Astrocyte (in vitro differentiated cells and primary cell): ENCODE measurements at regions not wholly inside any gene's neighbourhood (a gene's known extent, or its start where the extent isn't known, plus 50 kb on each side); places are given as distances from the start of the nearest gene placed in this dataset.

Experiments
- DNase-seq: peaks from one replicate; pipeline ENCODE4 v3.0.0-alpha.2; 2010; ENCODE audit warnings: low read depth
- FAIRE-seq: peaks from 2 replicates; lab custom pipeline; 2011; peaks lifted over from hg19 to GRCh38; lab: Jason Lieb, UNC
- H2AFZ ChIP-seq: 2 replicates; pipeline ENCODE4 v1.6.0; 2012; ENCODE audit warnings: low read depth, low read length, inconsistent platforms
- H3K27ac ChIP-seq: 2 replicates; pipeline ENCODE4 v1.5.1; 2011; ENCODE audit warnings: low read depth, low read length, inconsistent platforms
- H3K27me3 ChIP-seq: 2 replicates; pipeline ENCODE4 v1.6.0; 2011; ENCODE audit warnings: low read length, inconsistent platforms; ENCODE audit not compliant: insufficient read depth
- H3K36me3 ChIP-seq: 2 replicates; pipeline ENCODE4 v1.5.1; 2011; ENCODE audit warnings: low read length, inconsistent platforms; ENCODE audit not compliant: insufficient read depth
- H3K4me1 ChIP-seq: 2 replicates; pipeline ENCODE4 v1.5.1; 2011; ENCODE audit warnings: low read length, inconsistent platforms; ENCODE audit not compliant: insufficient read depth
- H3K4me2 ChIP-seq: 2 replicates; pipeline ENCODE4 v1.6.0; 2012; ENCODE audit warnings: low read length, inconsistent platforms
- H3K4me3 ChIP-seq: 2 replicates; pipeline ENCODE4 v1.5.1; 2011; ENCODE audit warnings: low read depth, mild to moderate bottlenecking, low read length, inconsistent platforms; ENCODE audit not compliant: insufficient read depth
- H3K79me2 ChIP-seq: 2 replicates; pipeline ENCODE4 v1.6.0; 2012; ENCODE audit warnings: mild to moderate bottlenecking, low read length, inconsistent platforms; ENCODE audit not compliant: insufficient read depth
- H3K9ac ChIP-seq: 2 replicates; pipeline ENCODE4 v1.6.0; 2012; ENCODE audit warnings: mild to moderate bottlenecking, low read length, inconsistent platforms
- H3K9me3 ChIP-seq: 2 replicates; pipeline ENCODE4 v1.5.1; 2012; ENCODE audit warnings: low read depth, mild to moderate bottlenecking, low read length, inconsistent platforms; ENCODE audit not compliant: insufficient read depth
- H4K20me1 ChIP-seq: 2 replicates; pipeline ENCODE4 v1.6.0; 2012; ENCODE audit warnings: low read length, inconsistent platforms; ENCODE audit not compliant: insufficient read depth
- H3K27ac Mint-ChIP-seq: one replicate; pipeline ENCODE4 v1.8.0; 2021; ENCODE audit warnings: mild to moderate bottlenecking, mixed read lengths; ENCODE audit not compliant: unreplicated experiment
- H3K27me3 Mint-ChIP-seq: one replicate; pipeline ENCODE4 v1.8.0; 2021; ENCODE audit warnings: low read depth, mixed read lengths; ENCODE audit not compliant: unreplicated experiment
- H3K36me3 Mint-ChIP-seq: one replicate; pipeline ENCODE4 v1.8.0; 2021; ENCODE audit warnings: low read depth, mixed read lengths; ENCODE audit not compliant: unreplicated experiment
- H3K4me1 Mint-ChIP-seq: one replicate; pipeline ENCODE4 v1.8.0; 2021; ENCODE audit warnings: low read depth, mixed read lengths; ENCODE audit not compliant: unreplicated experiment
- H3K4me3 Mint-ChIP-seq: one replicate; pipeline ENCODE4 v1.8.0; 2021; ENCODE audit warnings: mild to moderate bottlenecking, moderate library complexity, mixed read lengths; ENCODE audit not compliant: unreplicated experiment
- H3K9me3 Mint-ChIP-seq: one replicate; pipeline ENCODE4 v1.8.0; 2021; ENCODE audit warnings: mild to moderate bottlenecking, mixed read lengths; ENCODE audit not compliant: unreplicated experiment
- CTCF ChIP-seq: IDR thresholded peaks from 2 replicates; pipeline ENCODE4 v1.5.1; 2011; ENCODE audit warnings: low read depth, mild to moderate bottlenecking, inconsistent platforms, low read length, moderate library complexity; ENCODE audit not compliant: insufficient read depth
- EZH2 ChIP-seq: IDR thresholded peaks from 2 replicates; pipeline ENCODE4 v1.6.1; 2012; ENCODE audit warnings: mild to moderate bottlenecking, low read length, inconsistent platforms; ENCODE audit not compliant: insufficient read depth

- Mint-ChIP-seq H3K27ac (no peak overlapping the region), H3K27me3 (no peaks in the 10 kb centered on the region), H3K4me1 (no peaks in the 10 kb centered on the region), H3K4me3 (no peak overlapping the region), H3K9me3 (no peaks in the 10 kb centered on the region), H3K36me3 (no peaks in the 10 kb centered on the region)
- no peak overlapping the region for H3K27ac ChIP-seq
- no peak overlapping the region for H3K9ac ChIP-seq
- H2AFZ ChIP-seq, result no peak overlapping the region
- no peaks in the 10 kb centered on the region for H3K4me1 ChIP-seq
- no peak overlapping the region for H3K4me2 ChIP-seq
- no peaks in the 10 kb centered on the region for H3K27me3 ChIP-seq
- no peaks in the 10 kb centered on the region for H3K9me3 ChIP-seq
- no peaks in the 10 kb centered on the region for H4K20me1 ChIP-seq
- FAIRE-seq, result no peak
- H3K36me3 ChIP-seq, result no peaks in the 10 kb centered on the region
- no peak for DNase-seq
- TF ChIP-seq EZH2, result no peak
- TF ChIP-seq CTCF, result no peak
- H3K4me3 ChIP-seq, result no peak overlapping the region
- no peaks in the 10 kb centered on the region for H3K79me2 ChIP-seq
These were observed 1082.6 kb upstream of the LCORL start for GRCh38 chr4:19104176-19104575.

- Mint-ChIP-seq H3K4me3 (no peak overlapping the region), H3K4me1 (no peaks in the 10 kb centered on the region), H3K27ac (no peak overlapping the region), H3K36me3 (no peaks in the 10 kb centered on the region), H3K27me3 (no peaks in the 10 kb centered on the region), H3K9me3 (no peaks in the 10 kb centered on the region)
- H3K27ac ChIP-seq, result no peak overlapping the region
- no peaks in the 10 kb centered on the region for H3K79me2 ChIP-seq
- H3K27me3 ChIP-seq, result no peaks in the 10 kb centered on the region
- no peaks in the 10 kb centered on the region for H3K4me1 ChIP-seq
- DNase-seq, result no peak
- H4K20me1 ChIP-seq, result no peaks in the 10 kb centered on the region
- no peaks in the 10 kb centered on the region for H3K9me3 ChIP-seq
- H3K36me3 ChIP-seq, result no peaks in the 10 kb centered on the region
- H3K9ac ChIP-seq, result no peak overlapping the region
- TF ChIP-seq EZH2 (no peak), CTCF (no peak)
- H3K4me3 ChIP-seq, result no peak overlapping the region
- no peak overlapping the region for H3K4me2 ChIP-seq
- no peak overlapping the region for H2AFZ ChIP-seq
- no peak for FAIRE-seq
These were observed 1074.0 kb upstream of the LCORL start for GRCh38 chr4:19095491-19096046.

- FAIRE-seq (no peak), DNase-seq (no peak)
- Mint-ChIP-seq H3K36me3 (no peaks in the 10 kb centered on the region), H3K4me1 (no peaks in the 10 kb centered on the region), H3K4me3 (no peak overlapping the region), H3K27me3 (no peaks in the 10 kb centered on the region), H3K27ac (no peak overlapping the region), H3K9me3 (no peaks in the 10 kb centered on the region)
- no peaks in the 10 kb centered on the region for H3K79me2 ChIP-seq
- no peak overlapping the region for H3K4me2 ChIP-seq
- no peak overlapping the region for H3K27ac ChIP-seq
- no peak overlapping the region for H3K4me3 ChIP-seq
- H3K36me3 ChIP-seq, result no peaks in the 10 kb centered on the region
- H3K9ac ChIP-seq, result no peak overlapping the region
- TF ChIP-seq CTCF (no peak), EZH2 (no peak)
- no peaks in the 10 kb centered on the region for H3K27me3 ChIP-seq
- H2AFZ ChIP-seq, result no peak overlapping the region
- H3K4me1 ChIP-seq, result no peaks in the 10 kb centered on the region
- H3K9me3 ChIP-seq, result no peaks in the 10 kb centered on the region
- no peaks in the 10 kb centered on the region for H4K20me1 ChIP-seq
These were observed 1072.4 kb upstream of the LCORL start for GRCh38 chr4:19093951-19094350.
